Kasumi-1 (cell line): ENCODE measurements at regions not wholly inside any gene's neighbourhood (a gene's known extent, or its start where the extent isn't known, plus 50 kb on each side); places are given as distances from the start of the nearest gene placed in this dataset.
"Not testable (repeated sequence)": the region's sequence is repeated elsewhere in the genome, so short reads cannot be mapped to it uniquely, and the experiment has no call there.

Source experiments
- DNase-seq, 2 experiments: peaks; one replicate each; lab custom pipeline; 2025; lab: John Stamatoyannopoulos, UW

DNA sequence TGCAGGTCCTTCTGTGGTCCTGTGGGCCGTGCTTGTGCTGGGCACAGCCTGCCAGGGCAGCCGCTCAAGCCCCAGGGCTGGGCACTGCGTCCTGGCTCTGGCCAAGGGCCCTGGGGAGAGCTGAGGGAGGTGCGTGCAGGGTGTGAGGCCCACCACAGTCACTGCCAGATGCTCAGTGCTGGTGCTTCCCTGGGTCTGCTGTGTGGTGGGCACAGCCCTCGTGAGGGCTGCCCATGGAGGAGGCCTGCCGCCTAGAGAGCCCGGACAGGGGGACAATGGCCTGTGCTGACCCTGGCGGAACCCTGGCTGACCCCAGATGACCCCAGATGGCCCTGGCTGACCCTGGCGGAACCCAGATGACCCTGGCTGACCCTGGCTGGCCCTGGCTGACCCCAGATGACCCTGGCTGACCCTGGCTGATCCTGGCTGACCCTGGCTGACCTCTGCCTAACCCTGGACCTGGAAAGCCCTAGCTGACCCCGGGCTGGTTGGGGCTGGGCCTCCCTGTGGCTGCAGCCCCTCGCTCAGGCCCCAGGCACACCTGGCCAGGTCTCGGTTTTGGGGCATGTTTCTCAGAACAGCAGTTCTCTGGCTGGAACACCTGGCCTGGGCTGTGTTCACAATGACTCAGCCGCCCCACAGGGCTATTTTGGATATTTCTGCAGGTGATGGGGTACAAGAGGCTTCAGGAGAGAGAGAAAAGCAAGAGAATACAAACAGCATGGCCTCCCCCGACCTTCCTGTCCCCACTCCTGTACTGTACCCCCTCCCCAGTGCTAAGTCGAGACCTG is 55.4 kb downstream of the TMEM121 start:
- no peak for DNase-seq

DNA sequence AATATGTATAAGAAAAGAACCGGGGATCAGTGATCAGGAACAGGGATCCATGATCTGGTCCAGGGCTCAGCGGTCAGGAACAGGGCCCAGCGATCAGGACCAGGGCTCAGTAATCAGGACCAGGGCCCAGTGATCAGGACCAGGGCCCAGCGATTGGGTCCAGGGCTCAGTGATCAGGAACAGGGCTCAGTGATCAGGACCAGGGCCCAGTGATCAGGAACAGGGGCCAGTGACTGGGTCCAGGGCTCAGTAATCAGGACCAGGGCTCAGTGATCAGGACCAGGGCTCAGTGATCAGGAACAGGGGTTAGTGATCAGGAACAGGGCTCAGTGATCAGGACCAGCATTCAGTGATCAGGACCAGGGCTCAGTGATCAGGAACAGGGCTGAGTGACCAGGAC is 56.3 kb downstream of the TMEM121 start:
- no peak for DNase-seq

DNA sequence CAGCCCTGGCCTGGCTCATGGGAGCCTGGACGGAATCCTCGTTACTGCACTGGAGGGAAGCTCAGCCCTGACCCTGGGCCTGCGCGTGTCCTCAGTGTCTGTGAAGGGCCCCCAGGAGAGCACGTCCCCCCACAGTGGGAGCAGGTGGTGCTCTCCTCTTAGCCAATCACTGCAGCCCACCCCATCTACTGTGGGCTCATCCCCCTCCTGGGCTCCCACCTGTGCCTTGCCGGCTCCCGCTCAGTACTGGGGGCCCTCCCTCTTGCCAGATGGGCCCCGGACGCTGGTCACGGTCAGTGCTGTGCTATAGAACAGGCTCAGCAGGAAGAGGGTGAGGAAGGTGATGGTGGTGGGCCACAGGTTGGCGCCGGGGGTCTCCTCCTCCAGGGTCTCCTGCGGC is 57.5 kb downstream of the TMEM121 start:
- DNase-seq, result not testable (repeated sequence)

DNA sequence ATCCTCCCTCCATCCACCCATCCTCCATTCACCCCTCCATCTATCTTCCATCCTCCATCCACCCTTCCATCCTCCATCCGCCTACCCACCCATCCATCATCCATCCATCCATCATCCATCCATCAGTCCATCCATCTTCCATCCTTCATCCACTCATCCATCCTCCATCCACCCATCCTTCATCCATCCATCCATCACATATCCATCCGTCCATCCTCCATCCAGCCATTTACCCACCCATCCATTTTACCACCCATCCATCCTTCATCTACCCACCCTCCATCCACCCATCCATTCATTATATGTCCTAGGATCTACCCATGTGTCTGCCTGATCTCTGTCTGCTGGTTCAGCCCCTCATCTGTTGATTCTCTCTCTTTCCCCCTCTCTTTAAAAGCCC is 58.9 kb downstream of the TMEM121 start:
- DNase-seq, result not testable (repeated sequence)

GRCh38 chr14:105585722-105586121 is 59.3 kb downstream of the TMEM121 start:
- not testable (repeated sequence) for DNase-seq

- DNase-seq, result not testable (repeated sequence)
Measured at GRCh38 chr14:105586144-105586872, 59.9 kb downstream of the TMEM121 start.

DNA sequence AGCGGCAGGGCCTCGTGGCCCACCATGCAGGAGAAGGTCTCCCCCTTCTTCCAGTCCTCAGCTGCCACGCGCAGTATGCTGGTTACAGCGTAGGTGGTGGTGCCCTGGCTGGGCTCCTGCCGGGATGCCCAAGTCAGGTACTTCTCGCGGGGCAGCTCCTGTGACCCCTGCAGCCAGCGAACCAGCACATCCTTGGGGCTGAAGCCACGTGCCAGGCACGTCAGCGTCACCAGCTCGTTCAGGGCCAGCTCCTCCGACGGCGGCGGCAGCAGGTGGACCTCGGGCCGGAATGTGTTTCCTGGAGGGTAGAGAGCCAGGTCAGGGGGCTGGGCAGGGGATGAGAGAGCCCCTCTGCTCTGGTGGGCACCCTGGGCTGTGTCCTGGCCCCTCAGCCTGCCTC is 60.7 kb downstream of the TMEM121 start:
- DNase-seq, result not testable (repeated sequence)

DNA sequence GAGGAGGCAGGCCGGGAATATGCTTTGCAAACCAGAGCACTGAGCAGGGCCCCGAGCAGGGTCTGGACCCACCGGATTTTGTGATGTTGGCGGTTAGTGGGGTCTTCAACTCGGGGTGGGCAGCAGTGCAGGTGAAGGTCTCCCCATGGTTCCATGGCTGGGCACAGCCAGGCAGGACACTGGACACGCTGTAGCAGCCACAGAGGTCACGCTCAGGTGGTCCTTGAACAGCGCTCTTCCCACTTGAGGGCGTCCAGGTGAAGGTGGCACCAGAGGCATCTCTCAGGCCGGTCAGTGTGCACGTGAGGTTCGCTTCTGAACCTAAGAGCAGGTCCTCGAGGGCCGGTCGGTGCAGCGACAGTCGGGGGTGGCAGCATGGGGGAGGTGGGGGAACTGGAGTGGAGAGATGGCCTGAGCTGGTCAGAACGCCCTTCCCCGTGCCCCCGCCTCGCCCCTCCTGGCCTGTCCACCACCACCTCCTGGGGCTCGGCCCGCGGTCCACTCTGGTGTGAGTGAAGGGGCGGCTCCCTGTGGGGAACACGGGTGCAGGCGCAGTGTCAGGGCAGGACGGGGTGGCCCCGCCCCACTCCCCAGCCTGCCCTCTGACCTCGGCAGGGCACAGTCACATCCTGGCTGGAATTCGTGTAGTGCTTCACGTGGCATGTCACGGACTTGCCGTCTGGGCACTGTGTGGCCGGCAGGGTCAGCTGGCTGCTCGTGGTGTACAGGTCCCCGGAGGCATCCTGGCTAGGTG is 61.3 kb downstream of the TMEM121 start:
- DNase-seq, result not testable (repeated sequence)

GRCh38 chr14:105588236-105588860 is 62.0 kb downstream of the TMEM121 start:
- no peak for DNase-seq

DNA sequence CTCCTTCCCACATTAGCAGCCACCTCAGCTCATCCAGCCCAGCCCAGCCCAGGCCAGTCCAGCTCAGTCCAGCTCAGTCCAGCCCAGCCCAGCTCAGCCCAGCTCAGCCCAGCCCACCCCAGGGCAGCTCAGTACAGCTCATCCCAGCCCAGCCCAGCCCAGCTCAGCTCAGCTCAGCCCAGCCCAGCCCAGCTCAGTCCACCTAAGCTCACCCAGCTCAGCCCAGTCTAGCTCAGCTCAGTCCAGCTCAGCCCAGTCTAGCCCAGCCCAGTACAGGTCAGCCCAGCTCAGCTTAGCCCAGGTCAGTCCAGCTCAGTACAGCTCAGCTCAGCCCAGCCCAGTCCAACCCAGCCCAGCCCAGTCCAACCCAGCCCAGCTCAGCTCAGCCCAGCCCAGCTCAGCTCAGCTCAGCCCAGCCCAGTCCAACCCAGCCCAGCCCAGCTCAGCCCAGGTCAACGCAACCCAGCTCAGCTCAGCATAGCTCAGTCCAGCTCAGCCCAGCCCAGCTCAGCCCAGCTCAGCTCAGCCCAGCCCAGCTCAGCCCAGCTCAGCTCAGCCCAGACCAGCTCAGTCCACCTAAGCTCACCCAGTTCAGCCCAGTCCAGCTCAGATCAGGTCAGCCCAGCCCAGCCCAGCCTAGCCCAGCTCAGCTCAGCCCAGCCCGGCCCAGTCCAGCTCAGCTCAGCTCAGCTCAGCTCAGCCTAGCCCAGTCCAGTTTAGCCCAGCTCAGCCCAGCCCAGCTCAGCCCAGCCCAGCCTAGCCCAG is 63.0 kb downstream of the TMEM121 start:
- DNase-seq, result no peak

DNA sequence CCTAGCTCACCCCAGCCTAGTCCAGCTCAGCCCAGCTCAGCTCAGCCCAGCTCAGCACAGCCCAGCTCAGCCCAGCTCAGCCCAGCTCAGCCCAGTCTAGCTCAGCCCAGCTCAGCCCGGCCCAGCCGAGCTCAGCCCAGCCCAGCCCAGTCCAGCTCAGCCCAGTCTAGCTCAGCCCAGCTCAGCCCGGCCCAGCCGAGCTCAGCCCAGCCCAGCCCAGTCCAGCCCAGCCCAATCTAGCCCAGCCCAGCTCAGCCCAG is 63.5 kb downstream of the TMEM121 start:
- not testable (repeated sequence) for DNase-seq

- DNase-seq, result no peak
Measured at GRCh38 chr14:105591052-105591451, 64.7 kb downstream of the TMEM121 start.

DNA sequence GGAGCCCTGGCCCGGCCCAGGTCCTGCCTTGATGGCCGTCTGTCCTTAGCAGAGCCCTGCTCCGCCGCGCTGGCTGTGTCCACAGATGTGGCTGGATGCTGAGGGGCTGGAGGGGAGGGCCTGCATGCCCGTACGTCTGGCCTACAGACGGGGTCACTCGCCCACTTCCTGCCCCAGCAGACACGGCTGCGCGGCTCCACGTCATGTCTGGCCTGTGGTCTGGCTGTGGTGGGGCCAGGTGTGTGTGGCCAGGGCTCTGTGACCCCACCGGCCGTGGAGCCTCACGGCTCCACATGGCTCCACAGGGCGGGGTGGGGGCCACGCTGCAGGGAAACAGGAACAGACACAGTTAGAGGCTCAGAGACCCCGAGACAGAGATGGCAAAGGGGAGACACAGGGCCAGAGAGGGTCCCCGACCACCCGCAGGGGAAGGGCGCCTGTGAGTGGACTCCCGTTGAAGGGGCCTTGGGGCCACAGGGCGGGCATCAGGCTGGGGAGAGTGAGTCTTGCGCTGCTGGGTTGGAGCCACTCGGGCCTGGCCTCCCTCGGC is 65.5 kb downstream of the TMEM121 start:
- not testable (repeated sequence) for DNase-seq

- not testable (repeated sequence) for DNase-seq
Measured at GRCh38 chr14:105592646-105593045, 66.3 kb downstream of the TMEM121 start.

DNA sequence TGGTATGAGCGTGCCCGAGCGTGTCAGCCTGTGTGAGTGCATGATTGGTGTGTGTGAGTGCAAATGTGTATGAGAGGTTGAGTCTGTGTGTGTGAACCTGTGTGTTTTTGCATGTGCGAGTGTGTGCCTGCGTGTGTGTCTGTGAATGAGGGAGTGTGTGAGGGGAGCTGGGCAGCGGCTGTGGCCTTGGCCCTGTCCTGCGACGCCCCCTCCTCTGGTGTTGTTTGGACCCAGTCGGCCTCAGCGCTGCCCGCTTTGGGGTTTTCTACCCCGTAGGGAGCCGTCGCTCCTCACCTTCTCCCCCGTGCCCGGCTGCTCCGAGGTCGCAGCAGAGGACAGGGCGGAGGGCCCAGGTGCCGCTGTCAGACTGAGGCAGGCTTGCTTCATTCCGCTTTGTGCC is 69.0 kb downstream of the TMEM121 start:
- not testable (repeated sequence) for DNase-seq

- not testable (repeated sequence) for DNase-seq
Measured at GRCh38 chr14:105596374-105596773, 70.0 kb downstream of the TMEM121 start.

DNA sequence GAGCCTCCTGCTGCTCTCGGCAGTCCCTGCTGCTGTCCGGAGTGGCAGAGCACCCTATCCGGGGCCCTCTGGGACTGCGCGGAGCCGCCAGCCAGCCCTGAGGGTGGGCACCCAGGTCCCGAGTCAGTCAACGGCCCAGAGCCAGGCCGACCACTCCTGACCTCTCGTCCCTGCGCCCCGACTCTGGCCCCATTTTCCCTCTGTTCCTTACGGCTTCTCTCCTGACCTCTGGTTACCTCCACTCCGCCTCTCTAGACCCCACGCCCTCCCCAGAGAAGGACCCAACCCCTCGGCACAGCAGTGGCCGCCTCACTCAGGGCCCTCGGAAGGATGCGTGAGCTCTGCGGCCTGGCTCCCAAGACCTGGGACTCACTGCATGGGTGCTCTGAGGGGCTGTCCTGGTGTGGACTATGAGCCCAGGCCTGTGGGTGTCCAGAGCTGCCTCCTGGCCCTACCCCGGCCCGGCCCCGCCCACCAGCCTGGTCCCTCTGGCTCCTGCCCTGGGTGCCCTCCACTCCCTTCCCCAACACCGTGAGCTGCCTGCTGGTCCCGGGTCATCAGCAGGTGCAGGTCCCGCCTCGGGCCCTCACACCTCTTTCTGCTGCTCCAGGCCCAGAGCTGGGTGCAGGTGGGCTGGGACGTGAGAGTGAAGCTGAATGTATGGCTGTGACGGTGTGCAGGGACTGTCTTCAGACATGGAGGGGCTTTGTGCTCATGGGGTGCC is 71.8 kb downstream of the TMEM121 start:
- not testable (repeated sequence) for DNase-seq

- DNase-seq, result not testable (repeated sequence)
Measured at GRCh38 chr14:105598925-105599586, 72.7 kb downstream of the TMEM121 start.

- not testable (repeated sequence) for DNase-seq
Measured at GRCh38 chr14:105600195-105600938, 74.0 kb downstream of the TMEM121 start.
